NB4 (cell line): ENCODE measurements at regions not wholly inside any gene's neighbourhood (a gene's known extent, or its start where the extent isn't known, plus 50 kb on each side); places are given as distances from the start of the nearest gene placed in this dataset.

Experiments used
- CTCF ChIP-seq: IDR thresholded peaks from one replicate; pipeline ENCODE4 v1.5.1; 2012; ENCODE audit warnings: low read depth, low read length
- MYC ChIP-seq: IDR thresholded peaks from 2 replicates; pipeline ENCODE4 v1.6.1; 2011; ENCODE audit warnings: low read depth, low read length
- POLR2A ChIP-seq: IDR thresholded peaks from 2 replicates; pipeline ENCODE4 v1.6.1; 2011; ENCODE audit warnings: mild to moderate bottlenecking; ENCODE audit not compliant: insufficient read length; ENCODE audit errors: extremely low read depth

GRCh38 chr2:120470041-120470965 is 124.4 kb downstream of the INHBB start:
- TF ChIP-seq CTCF (no peak), POLR2A (no peak), MYC (no peak)
